Right cardiac atrium (tissue), 5 donors: ENCODE measurements at regions not wholly inside any gene's neighbourhood (a gene's known extent, or its start where the extent isn't known, plus 50 kb on each side); places are given as distances from the start of the nearest gene placed in this dataset.

Experiments used
- ATAC-seq, 2 donors: fragments of 200-7000 bp; cut with Tn5 transposase; one replicate each; pipeline versions ENCODE4 v1.8.0 to v1.9.1; 2020; ENCODE audit warnings: moderate library complexity in 2 of 2, mild to moderate bottlenecking in 1 of 2
- DNase-seq, 3 donors: peaks; one replicate each; pipeline ENCODE4 v3.0.0-alpha.2; 2020
- H3K27ac ChIP-seq: one replicate; pipeline ENCODE4 v1.5.1; 2013; ENCODE audit warnings: mild to moderate bottlenecking, low read length, control low read depth, moderate library complexity
- H3K27me3 ChIP-seq: one replicate; pipeline ENCODE4 v1.6.1; 2013; ENCODE audit not compliant: control insufficient read depth, insufficient read depth
- H3K4me1 ChIP-seq: one replicate; pipeline ENCODE4 v1.6.1; 2013; ENCODE audit warnings: low read length; ENCODE audit not compliant: control insufficient read depth, insufficient read depth
- H3K4me3 ChIP-seq: one replicate; pipeline ENCODE4 v1.5.1; 2013; ENCODE audit warnings: low read length, control low read depth
- H3K9me3 ChIP-seq: one replicate; pipeline ENCODE4 v1.6.1; 2013; ENCODE audit warnings: low read length; ENCODE audit not compliant: control insufficient read depth
- WGBS: extraction: QIAGEN DNeasy Blood & Tissue Kit; methylation state at CpG from one replicate; pipeline ENCODE4 v1.1.7; 2013; 5-methylcytosine and 5-hydroxymethylcytosine counted together
- intact Hi-C, 4 donors: fragments of 100-400 bp; cut with DNase I; formaldehyde crosslinking; loops; one replicate each; pipeline versions ENCODE4 v1.11.0 to v1.14.0; 2022 to 2023
- donor health status: healthy with polysubstance abuse.
- donor health status: DM: no; HTN: yes; CAD: no.
- donor health status: DM: no; HTN: no; CAD: no.
- donor health status: DM: no; HTN: yes; CAD: no; lungs with severe emphysema.
- donor health status: DM: yes; HTN: yes; CAD: no.

DNA sequence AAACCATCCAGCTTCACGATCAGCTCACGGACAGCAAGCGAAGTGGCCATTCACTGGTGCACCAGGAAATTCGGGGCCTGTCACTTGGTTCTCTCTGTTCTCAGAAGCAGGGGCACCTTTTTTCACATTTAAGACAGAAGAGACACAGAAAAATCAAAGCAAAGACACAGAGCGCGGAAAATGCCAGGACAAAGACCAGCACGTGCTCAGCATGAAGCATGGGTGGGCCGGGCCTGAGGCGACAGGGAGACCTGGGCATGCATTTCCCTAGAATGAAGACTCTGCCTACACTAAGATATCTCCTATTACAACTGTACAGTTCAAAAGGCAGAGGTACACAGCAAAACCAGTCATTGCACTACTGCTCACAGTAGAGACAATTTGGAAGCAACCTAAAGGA lies 117.4 kb upstream of the ID2 start:
- Histone ChIP-seq H3K27me3 (no peaks in the 10 kb centered on the region), H3K9me3 (no peaks in the 10 kb centered on the region), H3K4me3 (no peak overlapping the region), H3K4me1 (peaks cover 9% of the 10 kb centered on the region), H3K27ac (no peak overlapping the region)
- ATAC-seq (no peak), DNase-seq (no peak)
- intact Hi-C loops, result no loop called here
- 98% methylated on average over 9 of the region's 9 CpGs for WGBS

DNA sequence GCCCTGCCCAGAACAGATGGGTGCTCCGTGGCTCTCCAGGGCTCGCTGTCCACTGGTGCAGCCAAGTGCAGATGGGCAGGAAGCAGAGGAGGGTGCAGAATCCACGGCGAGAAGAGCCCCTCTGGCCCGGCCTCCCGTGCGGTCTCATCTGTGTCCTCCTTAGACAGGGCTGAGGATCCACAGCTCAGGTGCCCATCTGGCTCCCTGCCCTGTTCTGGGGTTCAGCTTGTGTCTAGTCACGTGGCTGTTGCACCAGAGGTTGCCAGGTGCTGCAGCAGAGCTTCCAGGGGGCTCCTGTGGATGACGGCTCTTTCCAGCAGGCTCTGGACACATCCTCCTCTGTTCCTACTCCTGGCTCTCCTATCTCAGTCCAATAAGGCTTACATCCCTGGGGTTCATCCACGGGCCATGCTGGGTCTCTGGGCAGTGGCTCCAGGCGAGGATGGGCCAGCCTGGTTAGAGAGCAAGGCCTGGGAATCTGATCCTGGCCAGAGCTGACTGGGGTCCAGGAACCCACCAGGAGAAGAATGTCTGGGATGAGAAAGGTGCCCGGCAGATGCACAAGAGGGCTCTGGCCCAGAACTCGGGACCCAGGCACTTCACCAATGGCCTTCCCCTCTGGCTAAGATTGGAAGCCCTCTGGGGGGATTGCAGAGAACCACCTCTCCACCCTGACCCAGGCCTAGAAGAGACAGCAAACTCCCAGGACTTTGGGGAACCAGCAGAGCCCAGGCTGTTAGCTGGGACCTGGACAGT lies 116.3 kb upstream of the ID2 start:
- H3K4me3 ChIP-seq, result no peak overlapping the region
- DNase-seq (peak in 1 of 3 donors; percentile 40), ATAC-seq (no peak)
- H3K27me3 ChIP-seq, result no peaks in the 10 kb centered on the region
- intact Hi-C loops, result no loop called here
- peaks cover 9% of the 10 kb centered on the region for H3K4me1 ChIP-seq
- H3K9me3 ChIP-seq, result no peaks in the 10 kb centered on the region
- WGBS, result 90% methylated on average over 13 of the region's 13 CpGs
- no peak overlapping the region for H3K27ac ChIP-seq

DNA sequence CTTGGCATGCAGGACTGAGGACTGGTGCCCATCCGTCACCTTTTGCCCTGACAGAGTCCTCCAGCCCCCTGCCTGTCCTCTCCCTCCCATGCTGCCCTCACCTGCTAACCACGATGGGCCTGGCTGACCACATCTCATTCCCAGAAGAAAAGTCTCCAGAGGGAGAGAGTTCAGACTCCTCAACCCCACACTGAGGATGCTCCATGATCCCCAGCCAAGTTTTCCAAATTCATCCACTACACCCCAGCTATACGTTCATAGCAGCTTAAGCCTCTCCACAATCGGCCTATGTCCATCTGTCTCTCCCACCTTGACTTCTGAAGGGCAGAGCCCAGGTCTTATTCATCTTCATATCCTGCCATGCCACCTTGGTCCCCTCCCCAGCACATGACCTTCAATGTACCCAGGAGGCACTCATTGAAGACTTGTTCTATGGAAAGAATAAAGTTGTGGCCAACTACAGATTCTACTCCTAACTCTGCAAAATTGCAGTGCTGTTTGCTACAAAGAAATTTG lies 115.6 kb upstream of the ID2 start:
- 85% methylated on average over 4 of the region's 4 CpGs for WGBS

DNA sequence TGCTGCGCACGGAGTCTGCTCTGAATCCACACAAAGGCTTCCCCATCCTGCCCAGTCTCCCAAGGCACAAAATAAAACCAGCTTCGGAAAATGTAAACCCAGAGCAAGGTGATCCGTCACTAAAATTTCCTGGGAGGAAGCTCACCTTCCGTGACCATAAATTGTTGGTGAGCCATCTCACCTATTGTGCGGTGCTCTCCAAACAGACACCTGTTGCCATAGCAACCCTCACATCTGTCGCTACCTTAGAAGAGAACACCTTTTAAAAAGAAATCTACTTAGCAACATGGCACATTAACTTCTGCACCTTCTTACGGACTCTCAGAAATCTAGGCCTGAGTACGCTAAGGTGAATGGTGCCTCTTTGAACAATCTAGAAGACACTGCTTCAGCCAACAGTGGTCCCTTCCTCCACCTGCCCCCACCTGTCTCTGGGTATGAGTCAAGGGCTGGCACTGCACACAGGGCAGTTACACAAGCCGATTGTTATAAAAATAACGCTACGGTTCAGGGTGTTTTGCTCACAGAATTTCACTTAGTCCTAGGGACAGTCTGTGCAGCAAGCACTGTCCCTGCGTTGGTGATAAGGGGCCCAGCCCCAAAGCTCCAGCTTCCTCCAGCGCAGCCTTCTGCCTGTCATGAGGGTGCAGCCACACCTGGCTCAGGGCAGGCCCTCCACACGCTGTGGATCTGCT lies 114.9 kb upstream of the ID2 start:
- Histone ChIP-seq H3K27ac (peak overlapping the region; percentile 43), H3K9me3 (no peaks in the 10 kb centered on the region), H3K4me1 (peaks cover 9% of the 10 kb centered on the region), H3K27me3 (no peaks in the 10 kb centered on the region), H3K4me3 (no peak overlapping the region)
- peak in 2 of 3 donors; percentile 53 to 74 for DNase-seq
- intact Hi-C loops, result no loop called here
- 84% methylated on average over 15 of the region's 15 CpGs for WGBS
- ATAC-seq, result peak; percentile 79 to 84

More for the DNA sequence above, 115.6 kb upstream of the ID2 start:
- DNase-seq (no peak), ATAC-seq (no peak)
- no peaks in the 10 kb centered on the region for H3K9me3 ChIP-seq
- intact Hi-C loops, result no loop called here
- no peaks in the 10 kb centered on the region for H3K27me3 ChIP-seq
- H3K27ac ChIP-seq, result no peak overlapping the region
- H3K4me3 ChIP-seq, result no peak overlapping the region
- peaks cover 9% of the 10 kb centered on the region for H3K4me1 ChIP-seq

DNA sequence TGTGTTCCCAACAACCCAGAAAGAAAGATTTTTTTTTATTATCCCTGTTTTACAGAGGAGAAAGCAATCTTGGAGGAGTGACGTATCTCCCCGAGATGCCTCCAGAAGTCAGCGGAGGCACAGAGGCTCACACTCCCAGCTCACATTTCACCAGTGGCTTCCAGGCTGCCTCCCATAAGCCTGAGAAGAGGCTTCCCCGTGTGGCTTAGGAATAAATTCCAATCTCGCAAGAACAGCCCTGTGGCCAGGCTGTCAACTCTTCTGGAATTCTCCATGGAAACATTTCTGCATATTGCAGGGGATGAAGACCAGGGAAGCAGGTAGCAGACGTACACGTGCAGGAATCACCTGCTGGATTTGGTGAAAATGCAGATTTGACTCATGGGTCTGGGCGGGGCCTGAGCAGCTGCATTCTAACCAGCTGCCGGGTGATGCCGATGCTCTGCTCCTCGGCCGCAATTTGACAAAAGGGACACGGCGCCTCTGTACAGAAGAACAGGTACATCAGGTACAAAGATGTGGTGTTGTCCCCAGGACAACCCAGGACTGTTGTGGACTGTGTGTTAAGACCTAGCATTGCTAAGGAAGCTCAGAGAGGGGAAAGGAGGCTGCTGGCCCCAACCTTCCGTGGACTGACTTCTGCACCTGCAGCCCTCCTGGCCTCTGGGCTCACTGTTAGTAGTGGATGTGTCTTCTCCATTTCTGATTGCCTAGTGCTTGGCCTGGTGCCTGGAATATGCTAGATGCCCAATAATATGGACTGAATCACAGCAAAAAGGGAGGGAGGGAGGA lies 114.2 kb upstream of the ID2 start:
- DNase-seq (no peak), ATAC-seq (peak in 1 of 2 donors; percentile 2)
- Histone ChIP-seq H3K27ac (peak overlapping the region; percentile 35), H3K9me3 (no peaks in the 10 kb centered on the region), H3K4me1 (peaks cover 9% of the 10 kb centered on the region), H3K4me3 (no peak overlapping the region), H3K27me3 (no peaks in the 10 kb centered on the region)
- 89% methylated on average over 15 of the region's 15 CpGs for WGBS
- intact Hi-C loops, result no loop called here

DNA sequence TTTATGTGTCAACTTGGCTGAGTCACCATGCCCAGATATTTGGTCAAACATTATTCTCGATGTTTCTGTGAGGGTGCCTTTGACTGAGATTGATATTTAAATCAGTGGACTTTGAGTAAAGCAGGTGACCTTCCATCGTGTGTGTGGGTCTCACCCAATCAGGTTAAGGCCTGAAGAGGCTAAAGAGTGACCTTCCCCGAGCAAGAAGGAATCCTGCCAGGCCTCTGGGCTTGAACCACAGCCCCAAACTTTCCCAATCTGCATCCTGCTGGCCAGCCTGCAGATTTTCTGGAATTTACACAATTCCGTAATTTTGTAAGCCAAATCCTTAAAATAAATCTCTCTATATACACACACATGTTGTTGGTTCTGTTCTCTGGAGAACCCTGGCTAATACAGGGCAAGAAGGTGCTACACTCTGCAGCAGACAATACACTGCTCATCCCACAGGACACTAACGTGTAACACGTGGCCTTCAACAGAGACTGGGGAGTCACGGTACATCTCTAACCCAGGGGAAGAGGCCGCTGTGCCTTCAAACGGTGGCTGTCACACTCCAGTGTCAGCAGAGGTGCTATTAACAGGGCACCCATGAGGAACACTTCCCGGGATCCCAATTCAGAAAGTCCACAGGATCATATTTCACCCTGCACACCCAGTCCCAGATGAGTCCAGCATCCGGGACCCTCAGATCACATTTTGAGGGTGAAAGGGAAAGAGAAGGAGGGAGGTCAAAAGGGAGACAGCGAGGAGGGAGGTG lies 113.1 kb upstream of the ID2 start:
- Histone ChIP-seq H3K27me3 (no peaks in the 10 kb centered on the region), H3K4me3 (no peak overlapping the region), H3K9me3 (no peaks in the 10 kb centered on the region), H3K4me1 (peaks cover 9% of the 10 kb centered on the region), H3K27ac (no peak overlapping the region)
- intact Hi-C loops, result no loop called here
- peak in 1 of 3 donors; percentile 67 for DNase-seq
- no peak for ATAC-seq
- WGBS, result 76% methylated on average over 12 of the region's 12 CpGs

DNA sequence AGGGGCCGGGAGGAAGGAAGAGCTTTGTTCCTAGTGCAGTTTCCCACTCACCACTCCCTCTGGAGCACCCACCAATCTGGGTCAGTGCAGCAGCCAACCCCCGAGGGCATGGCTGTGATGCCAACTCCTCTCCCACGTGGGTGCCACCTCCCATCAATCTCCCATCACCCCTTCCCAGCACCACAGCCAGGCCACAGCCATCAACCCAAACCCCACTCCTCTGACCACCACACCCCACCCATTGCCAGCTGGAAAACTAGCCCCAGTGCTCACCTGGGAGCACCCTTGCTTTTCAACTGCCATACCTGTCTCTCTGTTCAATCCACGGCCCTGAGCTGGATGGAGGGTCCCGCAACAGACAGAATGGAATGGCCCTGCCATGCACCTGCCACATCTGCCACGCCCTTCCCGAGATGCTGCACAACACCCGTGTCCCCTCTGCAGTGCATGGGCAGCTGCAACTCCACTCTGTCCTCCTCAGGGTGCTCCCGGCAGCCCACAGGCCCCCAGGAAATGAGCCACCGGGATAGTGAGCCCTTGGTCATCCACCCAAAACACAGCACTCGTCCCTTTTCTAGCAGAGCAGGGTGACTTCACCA lies 112.4 kb upstream of the ID2 start:
- 90% methylated on average over 11 of the region's 11 CpGs for WGBS
- H3K9me3 ChIP-seq, result no peaks in the 10 kb centered on the region

DNA sequence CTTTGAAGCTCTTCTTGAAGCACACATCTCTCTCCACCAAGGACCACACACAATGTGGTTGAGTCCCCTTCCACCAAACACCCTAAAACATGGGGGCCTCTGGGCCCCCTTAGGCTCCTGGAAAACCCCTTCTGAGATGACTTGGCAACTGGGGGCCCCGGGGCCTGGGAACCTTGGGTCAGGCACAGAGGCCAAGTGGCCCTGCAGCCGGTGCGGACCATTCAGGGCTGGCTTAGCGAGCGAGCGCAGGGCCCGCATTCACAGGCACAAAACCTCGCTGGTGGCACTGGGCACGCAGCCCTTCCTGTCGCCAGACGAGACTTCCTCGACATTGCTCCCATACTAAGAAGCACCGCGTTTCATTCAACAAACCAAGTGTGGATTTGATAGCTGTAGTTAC lies 111.2 kb upstream of the ID2 start:
- no peak overlapping the region for H3K4me3 ChIP-seq
- peaks cover 9% of the 10 kb centered on the region for H3K4me1 ChIP-seq
- 96% methylated on average over 14 of the region's 14 CpGs for WGBS
- ATAC-seq, result no peak
- intact Hi-C loops, result no loop called here
- H3K27me3 ChIP-seq, result no peaks in the 10 kb centered on the region
- no peak for DNase-seq
- H3K9me3 ChIP-seq, result no peaks in the 10 kb centered on the region
- H3K27ac ChIP-seq, result no peak overlapping the region

More for the DNA sequence above, 112.4 kb upstream of the ID2 start:
- H3K4me3 ChIP-seq, result no peak overlapping the region
- no peaks in the 10 kb centered on the region for H3K27me3 ChIP-seq
- H3K4me1 ChIP-seq, result peaks cover 9% of the 10 kb centered on the region
- ATAC-seq (no peak), DNase-seq (no peak)
- intact Hi-C loops, result no loop called here
- H3K27ac ChIP-seq, result no peak overlapping the region

DNA sequence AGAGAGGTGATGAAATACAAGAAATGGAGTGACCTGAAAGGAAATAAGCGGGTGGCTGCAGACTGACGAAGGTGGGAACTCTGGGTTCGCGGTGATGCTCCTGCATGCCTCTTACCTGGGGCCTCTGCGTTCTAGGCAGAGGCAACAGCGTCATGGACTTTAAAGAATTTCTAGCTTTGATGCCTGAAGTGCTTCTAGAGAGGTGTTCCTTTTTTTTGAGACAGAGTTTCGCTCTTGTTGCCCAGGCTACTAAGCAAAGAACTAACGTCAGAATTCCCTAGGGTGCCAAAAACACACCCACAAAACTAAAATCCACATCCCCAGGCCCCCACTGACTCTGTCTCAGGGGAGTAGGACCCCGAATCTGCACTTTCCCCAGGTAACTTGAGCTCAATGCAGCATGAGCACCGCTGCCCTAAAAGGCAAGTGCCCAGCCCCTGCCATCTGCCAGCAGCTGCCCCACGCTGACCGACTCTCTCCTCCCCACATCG lies 110.5 kb upstream of the ID2 start:
- no peaks in the 10 kb centered on the region for H3K9me3 ChIP-seq
- H3K4me3 ChIP-seq, result no peak overlapping the region
- H3K27ac ChIP-seq, result no peak overlapping the region
- intact Hi-C loops, result no loop called here
- DNase-seq (no peak), ATAC-seq (no peak)
- H3K27me3 ChIP-seq, result no peaks in the 10 kb centered on the region
- peaks cover 13% of the 10 kb centered on the region for H3K4me1 ChIP-seq
- 89% methylated on average over 13 of the region's 13 CpGs for WGBS
